ENCODE measurements at regions not wholly inside any gene's neighbourhood (a gene's known extent, or its start where the extent isn't known, plus 50 kb on each side); places are given as distances from the start of the nearest gene placed in this dataset.

GRCh38 chr11:26801601-26802000, 79.7 kb upstream of the SLC5A12 start:
- no peaks in the 10 kb centered on the region for H3F3A ChIP-seq (ENCODE audit: insufficient read depth, low read length)
- no peaks in the 10 kb centered on the region for H4K20me1 ChIP-seq (ENCODE audit: insufficient read depth, low read length)
- no peak for TF ChIP-seq EZH2 (IDR thresholded peaks at IDR 0.05; ENCODE audit: borderline replicate concordance, low read length)
- TF ChIP-seq, protein P1, sequence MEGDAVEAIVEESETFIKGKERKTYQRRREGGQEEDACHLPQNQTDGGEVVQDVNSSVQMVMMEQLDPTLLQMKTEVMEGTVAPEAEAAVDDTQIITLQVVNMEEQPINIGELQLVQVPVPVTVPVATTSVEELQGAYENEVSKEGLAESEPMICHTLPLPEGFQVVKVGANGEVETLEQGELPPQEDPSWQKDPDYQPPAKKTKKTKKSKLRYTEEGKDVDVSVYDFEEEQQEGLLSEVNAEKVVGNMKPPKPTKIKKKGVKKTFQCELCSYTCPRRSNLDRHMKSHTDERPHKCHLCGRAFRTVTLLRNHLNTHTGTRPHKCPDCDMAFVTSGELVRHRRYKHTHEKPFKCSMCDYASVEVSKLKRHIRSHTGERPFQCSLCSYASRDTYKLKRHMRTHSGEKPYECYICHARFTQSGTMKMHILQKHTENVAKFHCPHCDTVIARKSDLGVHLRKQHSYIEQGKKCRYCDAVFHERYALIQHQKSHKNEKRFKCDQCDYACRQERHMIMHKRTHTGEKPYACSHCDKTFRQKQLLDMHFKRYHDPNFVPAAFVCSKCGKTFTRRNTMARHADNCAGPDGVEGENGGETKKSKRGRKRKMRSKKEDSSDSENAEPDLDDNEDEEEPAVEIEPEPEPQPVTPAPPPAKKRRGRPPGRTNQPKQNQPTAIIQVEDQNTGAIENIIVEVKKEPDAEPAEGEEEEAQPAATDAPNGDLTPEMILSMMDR (IDR thresholded peaks at IDR 0.05; ENCODE audit: low read length) = no peak
- H3K4me1 ChIP-seq (ENCODE audit: insufficient read depth, low read length, severe bottlenecking) = peaks cover 32% of the 10 kb centered on the region
- peak overlapping the region; percentile 19 for H3K27ac ChIP-seq (ENCODE audit: low read depth, low read length, poor library complexity, severe bottlenecking)
- no peak overlapping the region for H3K4me2 ChIP-seq (ENCODE audit: low read length)
- H3K9me3 ChIP-seq (ENCODE audit: low read length) = 0 out of 2 replicates have a peak, but pooled peaks cover 2% of the 10 kb centered on the region
- H3K9ac ChIP-seq (ENCODE audit: low read length) = no peak overlapping the region
- H2AFZ ChIP-seq (ENCODE audit: low read length) = no peak overlapping the region
- no peak overlapping the region for H3K4me3 ChIP-seq (ENCODE audit: low read depth, low read length, poor library complexity, severe bottlenecking)
- no peaks in the 10 kb centered on the region for H3K36me3 ChIP-seq (ENCODE audit: insufficient read depth, low read length)
- H3K27me3 ChIP-seq (ENCODE audit: insufficient read depth, low read length) = no peaks in the 10 kb centered on the region
- H3K9me2 ChIP-seq (ENCODE audit: low read depth, low read length) = no peaks in the 10 kb centered on the region
- H3K79me2 ChIP-seq (ENCODE audit: insufficient read depth, low read length) = no peaks in the 10 kb centered on the region

- Histone ChIP-seq H3F3A (ENCODE audit: insufficient read depth, low read length) (no peaks in the 10 kb centered on the region), H3K9ac (ENCODE audit: low read length) (no peak overlapping the region)
- TF ChIP-seq, protein P1 (IDR thresholded peaks at IDR 0.05; ENCODE audit: low read length) = no peak
- TF ChIP-seq EZH2 (IDR thresholded peaks at IDR 0.05; ENCODE audit: borderline replicate concordance, low read length) = no peak
Measured at GRCh38 chr11:26805001-26805400, 83.1 kb upstream of the SLC5A12 start.

DNA sequence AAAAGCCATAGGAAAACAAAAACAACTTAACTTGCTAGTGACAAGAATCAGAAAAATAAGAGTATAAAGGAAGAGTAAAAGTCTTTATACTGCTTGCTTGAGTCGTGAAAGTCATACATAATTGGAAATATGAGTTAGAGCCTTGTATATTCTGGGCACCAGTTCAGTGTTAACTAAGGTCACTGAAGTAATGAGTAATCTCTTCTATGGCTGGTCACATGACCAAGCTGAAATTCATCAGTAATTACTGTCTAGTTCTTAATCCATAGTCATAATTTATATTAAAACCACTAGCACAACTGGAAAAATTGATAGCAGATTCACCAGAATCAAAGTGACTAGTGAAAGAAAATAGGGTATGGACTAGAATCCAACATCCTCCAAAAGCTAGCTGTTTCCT, 84.4 kb upstream of the SLC5A12 start:
- H3K36me3 ChIP-seq (ENCODE audit: insufficient read depth, low read length) = no peaks in the 10 kb centered on the region
- H3K9ac ChIP-seq (ENCODE audit: low read length) = no peak overlapping the region
- H3K9me2 ChIP-seq (ENCODE audit: low read depth, low read length) = no peaks in the 10 kb centered on the region
- H3K4me1 ChIP-seq (ENCODE audit: insufficient read depth, low read length, severe bottlenecking) = no peaks in the 10 kb centered on the region
- 0 out of 2 replicates have a peak, but pooled peaks cover 2% of the 10 kb centered on the region for H3K9me3 ChIP-seq (ENCODE audit: low read length)
- no peak for TF ChIP-seq EZH2 (IDR thresholded peaks at IDR 0.05; ENCODE audit: borderline replicate concordance, low read length)
- TF ChIP-seq, protein P1 (IDR thresholded peaks at IDR 0.05; ENCODE audit: low read length) = no peak
- H3K27me3 ChIP-seq (ENCODE audit: insufficient read depth, low read length) = no peaks in the 10 kb centered on the region
- H3K4me3 ChIP-seq (ENCODE audit: low read depth, low read length, poor library complexity, severe bottlenecking) = no peak overlapping the region
- no peak overlapping the region for H3K4me2 ChIP-seq (ENCODE audit: low read length)
- H4K20me1 ChIP-seq (ENCODE audit: insufficient read depth, low read length) = no peaks in the 10 kb centered on the region
- H2AFZ ChIP-seq (ENCODE audit: low read length) = no peak overlapping the region
- no peaks in the 10 kb centered on the region for H3F3A ChIP-seq (ENCODE audit: insufficient read depth, low read length)
- H3K79me2 ChIP-seq (ENCODE audit: insufficient read depth, low read length) = no peaks in the 10 kb centered on the region
- no peak overlapping the region for H3K27ac ChIP-seq (ENCODE audit: low read depth, low read length, poor library complexity, severe bottlenecking)

More at GRCh38 chr11:26805001-26805400, 83.1 kb upstream of the SLC5A12 start:
- Histone ChIP-seq H3K27ac (ENCODE audit: low read depth, low read length, poor library complexity, severe bottlenecking) (no peak overlapping the region), H3K4me2 (ENCODE audit: low read length) (no peak overlapping the region), H3K9me2 (ENCODE audit: low read depth, low read length) (no peaks in the 10 kb centered on the region), H3K27me3 (ENCODE audit: insufficient read depth, low read length) (no peaks in the 10 kb centered on the region), H3K36me3 (ENCODE audit: insufficient read depth, low read length) (no peaks in the 10 kb centered on the region), H4K20me1 (ENCODE audit: insufficient read depth, low read length) (no peaks in the 10 kb centered on the region), H3K79me2 (ENCODE audit: insufficient read depth, low read length) (no peaks in the 10 kb centered on the region), H2AFZ (ENCODE audit: low read length) (no peak overlapping the region), H3K9me3 (ENCODE audit: low read length) (0 out of 2 replicates have a peak, but pooled peaks cover 2% of the 10 kb centered on the region), H3K4me1 (ENCODE audit: insufficient read depth, low read length, severe bottlenecking) (peaks cover under 1% of the 10 kb centered on the region), H3K4me3 (ENCODE audit: low read depth, low read length, poor library complexity, severe bottlenecking) (no peak overlapping the region)
